GM21526 (cell line): ENCODE measurements at regions not wholly inside any gene's neighbourhood (a gene's known extent, or its start where the extent isn't known, plus 50 kb on each side); places are given as distances from the start of the nearest gene placed in this dataset.
"Not testable (repeated sequence)": the region's sequence is repeated elsewhere in the genome, so short reads cannot be mapped to it uniquely, and the experiment has no call there.

Experiments
- ATAC-seq: cut with Tn5 transposase; IDR thresholded peaks from one replicate; pipeline ENCODE4 v1.9.1; 2021; ENCODE audit warnings: moderate library complexity; ENCODE audit not compliant: unreplicated experiment, low FRiP score

DNA sequence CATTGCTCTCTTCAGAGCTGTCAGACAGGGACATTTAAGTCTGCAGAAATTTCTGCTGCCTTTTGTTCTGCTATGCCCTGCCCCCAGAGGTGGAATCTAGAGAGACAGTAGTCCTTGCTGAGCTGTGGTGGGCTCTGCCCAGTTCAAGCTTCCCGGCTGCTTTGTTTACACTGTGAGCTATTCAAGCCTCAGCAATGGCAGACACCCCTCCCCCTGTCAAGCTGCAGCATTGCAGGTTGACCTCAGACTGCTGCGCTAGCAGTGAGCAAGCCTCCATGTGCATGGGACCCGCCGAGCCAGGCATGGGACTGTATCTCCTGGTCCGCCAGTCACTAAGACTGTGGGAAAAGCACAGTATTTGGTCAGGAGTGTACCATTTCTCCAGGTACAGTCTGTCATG is 53.6 kb upstream of the MAPK10 start:
- not testable (repeated sequence) for ATAC-seq

DNA sequence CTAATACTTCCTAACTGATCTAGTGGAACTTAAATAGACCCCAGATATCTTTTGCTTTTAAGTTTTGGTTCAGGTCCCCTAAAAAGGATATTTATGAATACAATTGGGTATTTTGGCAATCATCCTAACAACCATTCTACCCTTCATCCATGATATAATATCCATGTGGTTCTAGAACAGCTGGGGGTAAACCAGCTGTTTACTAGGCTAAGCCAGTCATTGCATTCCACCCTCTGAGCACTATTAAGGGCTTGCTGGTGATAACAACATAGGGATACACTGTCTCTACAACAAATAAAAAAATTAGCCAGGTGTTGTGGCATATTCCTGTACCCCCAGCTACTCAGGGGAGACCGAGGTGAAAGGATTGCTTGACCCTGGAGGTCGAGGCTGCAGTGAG is 54.8 kb upstream of the MAPK10 start:
- ATAC-seq = no peak

DNA sequence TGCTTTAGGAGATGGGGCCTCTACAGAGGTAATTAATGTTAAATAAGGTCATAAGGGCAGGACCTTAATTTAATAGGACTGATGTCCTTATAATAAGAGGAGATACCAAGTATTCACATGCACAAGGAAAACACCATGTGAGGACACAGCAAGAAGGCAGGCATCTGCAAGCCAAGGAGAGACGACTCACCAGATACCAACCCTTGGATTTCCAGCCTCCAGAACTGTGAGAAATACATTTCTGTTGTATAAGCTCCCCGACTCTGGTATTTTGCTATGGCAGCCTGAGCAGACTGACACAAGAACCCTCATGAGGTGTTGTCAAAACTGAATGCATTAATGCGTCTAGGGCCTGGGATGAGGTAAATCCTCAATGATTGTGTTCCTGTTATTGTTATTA is 56.2 kb upstream of the MAPK10 start:
- ATAC-seq = no peak

DNA sequence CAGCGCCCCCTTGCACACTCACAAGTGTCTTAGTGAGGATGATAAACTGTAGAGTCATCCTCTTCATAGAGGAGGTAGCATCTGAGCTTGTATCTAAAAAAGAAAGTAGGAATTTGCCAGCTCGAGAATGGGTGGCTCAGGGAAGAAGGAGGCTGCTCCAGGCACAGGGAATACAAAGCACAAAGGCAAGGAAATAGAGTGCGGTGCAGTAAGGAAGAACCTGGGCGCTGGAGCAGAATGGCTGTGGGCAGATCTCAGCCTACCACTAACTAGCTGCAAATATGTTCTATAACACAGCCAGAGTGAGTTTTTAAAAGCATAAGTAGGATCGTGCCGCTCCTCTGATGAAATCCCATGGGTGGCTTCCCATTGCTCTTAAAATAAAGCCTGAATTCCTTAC is 61.6 kb upstream of the MAPK10 start:
- ATAC-seq = no peak

DNA sequence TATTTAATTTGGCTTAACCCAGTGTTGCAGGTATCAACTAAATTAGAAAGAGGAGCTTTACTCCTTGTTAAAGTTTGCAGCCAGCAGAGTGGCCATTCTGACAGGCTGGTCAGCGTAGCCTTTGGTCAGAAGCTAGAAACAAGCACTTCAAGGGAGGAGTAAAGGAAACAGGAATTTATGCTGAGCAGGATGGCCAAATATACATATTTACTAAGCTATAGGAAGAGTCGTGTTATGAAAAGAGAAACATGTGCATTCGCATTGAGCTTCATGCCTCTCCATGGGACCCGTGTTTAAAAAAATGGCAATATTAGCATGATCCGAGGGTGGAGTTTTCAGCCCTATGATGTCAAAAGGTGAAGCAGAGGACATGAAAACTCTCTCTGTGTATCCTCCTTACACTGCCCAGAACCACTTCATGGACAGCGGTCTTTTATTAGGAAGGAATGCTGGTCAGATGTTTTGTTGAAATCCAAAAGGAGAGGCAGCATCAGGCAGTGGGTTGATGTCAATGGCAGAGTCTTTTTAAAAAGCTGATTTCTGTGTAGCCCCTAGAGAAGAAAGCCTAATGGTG is 71.8 kb upstream of the MAPK10 start:
- ATAC-seq = no peak

DNA sequence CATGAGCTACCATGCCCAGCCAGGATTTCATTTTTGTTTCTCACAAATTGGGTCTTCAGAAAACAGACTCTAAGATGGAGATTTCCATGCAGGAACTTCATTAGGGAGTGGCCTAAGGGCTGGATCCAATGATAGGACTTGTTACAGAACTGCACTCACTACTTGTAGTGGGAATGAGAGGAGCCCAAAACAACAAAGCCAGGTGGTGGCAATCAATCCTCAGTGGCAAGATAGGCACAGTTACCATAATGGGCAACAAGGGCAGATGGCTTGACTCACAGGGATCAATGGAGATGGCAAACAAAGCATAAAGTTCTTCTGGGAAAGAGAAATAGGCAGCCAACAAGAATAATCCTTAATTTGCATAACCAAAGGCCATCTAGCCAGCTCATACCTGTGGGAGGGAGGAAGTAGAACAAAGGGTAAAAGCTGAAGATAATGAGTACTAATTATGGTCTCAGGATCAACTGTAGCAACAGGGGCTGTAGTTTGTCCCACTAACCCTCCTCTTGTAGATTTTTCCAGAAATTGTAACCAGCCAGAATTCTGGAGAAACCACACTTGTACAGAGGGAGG is 72.8 kb upstream of the MAPK10 start:
- no peak for ATAC-seq

DNA sequence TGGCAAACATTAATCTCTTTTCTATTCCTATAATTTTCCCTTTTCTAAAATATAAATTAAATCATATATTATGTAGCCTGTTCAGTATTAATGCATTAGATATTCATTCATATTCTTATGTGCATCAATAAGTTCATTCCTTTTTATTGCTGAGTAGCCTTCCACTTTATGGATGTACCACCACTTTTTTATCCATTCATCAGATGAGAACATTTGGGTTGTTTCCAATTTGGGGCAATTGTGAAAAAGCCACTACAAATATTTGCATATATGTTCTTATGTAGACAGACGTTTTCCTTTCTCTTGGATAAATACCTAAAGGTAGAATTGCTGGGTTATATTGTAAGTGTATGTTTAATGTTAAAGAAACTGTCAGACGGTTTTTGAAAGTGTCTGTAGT is 79.4 kb upstream of the MAPK10 start:
- no peak for ATAC-seq

DNA sequence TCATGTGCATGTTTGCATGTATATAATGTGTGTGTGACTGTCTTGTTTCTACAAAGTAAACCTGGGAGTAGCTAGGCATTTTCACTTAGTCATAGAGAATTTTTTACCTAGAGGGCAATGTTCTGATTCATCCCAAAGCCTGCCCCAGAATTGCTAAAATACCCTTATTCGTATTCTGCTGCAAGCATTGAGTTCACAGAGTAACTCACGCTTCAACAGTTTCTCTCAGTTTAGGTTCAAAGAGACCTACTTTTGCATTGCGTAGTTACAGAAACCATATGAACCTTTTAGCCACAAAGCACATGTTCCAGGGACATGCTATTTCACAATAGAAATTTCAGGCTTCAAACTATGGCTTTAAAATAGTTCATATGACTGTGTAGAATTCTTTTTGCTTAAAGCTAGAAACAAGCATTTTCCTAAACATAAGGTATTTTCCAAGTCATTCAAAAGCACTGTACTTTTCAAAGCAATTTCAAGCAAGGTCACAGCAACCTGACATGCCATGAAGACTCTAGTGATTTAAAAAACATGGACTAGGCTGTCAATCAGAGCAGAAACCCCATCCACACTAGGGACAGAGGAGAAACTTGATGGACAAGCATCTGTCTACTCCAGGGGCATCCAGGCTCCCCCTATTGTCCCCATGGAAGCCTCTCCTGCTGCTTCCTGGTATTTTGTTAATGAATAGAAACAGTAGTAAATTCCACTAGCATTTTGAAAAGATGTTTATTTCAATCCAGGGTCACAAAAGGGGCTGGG is 81.5 kb upstream of the MAPK10 start:
- ATAC-seq = no peak

DNA sequence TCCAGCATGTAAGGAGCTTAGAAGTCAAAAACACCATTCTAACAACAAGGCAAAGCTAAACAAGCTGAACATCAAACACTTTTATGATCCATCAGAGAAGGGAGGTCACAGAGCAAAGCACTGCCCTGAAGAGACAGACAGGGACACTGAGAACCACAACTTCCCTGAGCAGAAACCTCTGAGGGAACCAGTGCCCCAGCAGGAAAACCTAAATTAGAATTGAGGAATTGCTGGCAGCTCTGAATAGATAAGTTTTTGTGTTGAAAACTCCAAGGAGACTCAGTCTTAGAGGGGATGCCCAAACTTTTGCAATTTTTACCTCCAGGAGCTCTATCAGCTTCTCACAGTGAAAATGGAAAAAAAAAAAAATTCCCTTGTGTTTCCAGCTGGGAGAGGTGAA is 83.0 kb upstream of the MAPK10 start:
- no peak for ATAC-seq

DNA sequence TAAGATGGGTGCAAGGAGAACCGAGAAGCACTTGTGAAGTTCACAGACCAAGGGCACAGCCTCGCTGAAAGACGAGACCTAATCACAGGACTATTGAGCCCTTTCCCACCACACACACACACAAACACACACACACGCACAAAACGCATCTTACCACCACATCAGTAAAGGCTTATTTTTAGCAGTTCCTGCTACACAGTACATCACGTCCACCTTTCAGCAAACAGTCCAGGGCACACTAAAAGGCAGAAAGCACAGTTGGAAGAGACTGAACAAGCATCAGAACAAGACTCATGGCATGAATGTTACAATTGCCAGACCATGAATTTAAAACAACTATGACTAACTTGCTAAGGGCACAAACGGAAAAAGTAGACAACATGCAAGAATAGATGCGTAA is 83.6 kb upstream of the MAPK10 start:
- ATAC-seq = no peak

DNA sequence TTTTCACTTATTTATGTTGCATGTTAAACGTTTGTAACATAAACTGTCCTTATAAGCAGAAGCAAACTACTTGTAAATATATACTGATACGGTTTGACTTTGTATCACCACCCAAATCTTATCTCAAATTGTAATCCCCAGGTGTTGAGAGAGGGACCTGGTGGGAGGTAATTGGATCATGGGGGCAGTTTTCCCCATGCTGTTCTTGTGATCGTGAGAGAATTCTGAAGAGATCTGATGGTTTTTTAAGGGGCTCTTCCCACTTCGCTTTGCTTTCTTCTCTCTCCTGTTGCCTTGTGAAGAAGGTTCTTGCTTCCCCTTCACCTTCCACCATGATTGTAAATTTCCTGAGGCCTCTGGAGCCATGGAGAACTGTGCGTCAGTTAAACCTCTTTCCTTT is 87.1 kb upstream of the MAPK10 start:
- ATAC-seq = no peak

DNA sequence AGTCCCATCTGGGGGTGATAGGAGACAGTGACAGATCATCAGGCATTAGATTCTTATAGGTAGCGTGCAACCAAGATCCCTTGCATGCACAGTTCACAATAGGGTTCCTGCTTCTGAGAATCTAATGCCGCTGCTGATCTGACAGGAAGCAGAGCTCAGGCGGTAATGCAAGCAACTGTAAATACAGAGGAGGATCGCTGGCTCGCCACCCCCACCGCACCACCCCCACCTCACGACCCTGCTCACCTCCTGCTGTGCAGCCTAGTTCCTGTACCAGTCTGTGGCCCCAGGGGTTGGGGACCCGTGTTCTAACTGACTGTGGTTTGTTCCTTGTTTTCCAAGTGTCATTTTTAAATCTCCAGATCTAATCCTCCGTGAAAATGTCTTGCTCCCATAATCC is 89.0 kb upstream of the MAPK10 start:
- no peak for ATAC-seq

DNA sequence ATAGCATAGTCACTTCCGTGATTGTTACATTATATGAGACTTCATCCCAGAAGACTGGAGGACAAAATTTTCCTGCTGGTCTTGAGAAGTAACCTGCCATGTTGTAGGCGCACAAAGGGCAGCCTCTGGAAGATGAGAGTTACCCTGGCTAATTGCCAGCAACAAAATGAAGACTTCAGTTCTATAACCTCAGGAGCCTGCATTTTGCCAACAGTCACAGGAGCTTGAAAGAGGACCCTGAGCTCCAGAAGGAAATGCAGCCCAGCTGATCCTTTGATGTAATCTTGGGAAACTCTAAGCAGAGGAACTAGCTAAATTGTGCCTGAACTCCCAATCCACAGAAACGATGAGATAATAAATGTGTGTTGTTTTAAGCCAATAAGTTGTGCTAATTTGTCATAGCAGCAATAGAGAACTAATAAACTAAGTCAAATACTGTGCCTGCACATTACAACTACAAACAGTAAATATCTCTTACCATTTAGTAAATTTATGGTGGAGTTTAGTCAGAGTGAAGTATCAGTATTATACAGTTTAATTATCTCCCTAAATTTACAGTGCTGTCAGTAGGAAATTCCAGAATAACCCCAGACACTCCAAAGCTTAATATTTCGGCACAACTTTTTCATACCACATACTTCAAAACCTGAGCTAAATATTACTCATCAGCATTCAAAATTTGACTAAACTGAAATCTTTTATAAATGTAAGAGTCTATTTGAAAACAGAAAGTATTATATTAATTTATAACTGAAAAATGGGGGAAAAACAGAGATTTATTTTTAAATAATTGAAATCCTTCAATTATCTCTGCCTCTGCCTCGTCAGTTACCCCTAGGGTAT is 90.1 kb upstream of the MAPK10 start:
- no peak for ATAC-seq

DNA sequence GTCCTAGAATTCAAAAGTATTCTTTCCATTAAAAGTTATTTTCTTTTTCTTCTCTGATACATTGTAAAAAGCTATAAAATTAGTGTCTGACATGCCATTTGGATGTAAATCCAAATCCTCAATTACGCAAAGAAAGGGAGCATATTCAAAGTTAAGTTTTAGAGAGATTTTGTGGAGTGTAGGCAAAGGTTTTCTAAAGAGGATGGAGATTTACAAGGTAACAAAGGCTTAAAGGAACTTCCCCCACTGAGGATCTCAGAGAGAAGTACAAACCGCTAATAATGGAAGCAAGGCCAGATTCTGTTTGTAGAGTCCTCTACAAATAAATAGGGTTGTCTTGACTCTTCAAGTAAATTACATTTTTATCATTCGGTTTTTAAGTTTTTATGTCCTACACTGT is 91.0 kb upstream of the MAPK10 start:
- ATAC-seq = no peak

DNA sequence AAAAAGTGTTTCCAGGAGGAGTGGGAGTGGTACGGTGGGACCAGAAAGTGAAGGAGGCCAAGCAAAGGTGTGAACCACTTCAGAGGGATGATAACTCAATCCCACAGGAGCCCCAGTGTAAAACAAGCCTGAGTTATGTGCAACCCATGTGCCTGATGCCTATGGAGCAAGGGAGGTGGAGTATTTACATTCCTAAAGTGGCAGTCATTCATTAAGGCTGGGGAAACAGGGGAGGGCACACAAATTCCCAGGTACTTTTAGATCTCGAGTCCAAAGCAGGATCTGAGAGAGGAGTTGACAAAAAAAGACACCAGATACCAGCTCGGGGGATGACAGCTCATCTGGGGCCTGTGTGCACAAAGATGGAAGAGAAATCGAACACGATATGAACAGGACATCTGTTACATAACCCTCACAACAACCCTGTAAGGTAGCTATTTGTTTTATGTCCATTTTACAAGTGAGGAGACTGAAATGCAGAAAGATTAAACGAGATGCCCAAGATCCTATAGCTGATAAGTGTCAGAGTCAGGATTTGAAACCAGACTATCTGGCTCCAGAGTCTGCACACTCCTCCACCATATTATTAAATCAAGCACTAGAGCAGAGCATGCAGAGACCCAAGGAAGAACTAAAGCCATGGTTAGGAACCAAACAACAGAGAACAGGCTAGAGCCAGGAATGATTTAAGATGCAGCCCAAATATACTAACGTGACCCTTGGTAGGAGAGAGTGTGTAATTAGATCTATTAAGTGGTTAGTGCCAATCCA is 91.9 kb upstream of the MAPK10 start:
- no peak for ATAC-seq

DNA sequence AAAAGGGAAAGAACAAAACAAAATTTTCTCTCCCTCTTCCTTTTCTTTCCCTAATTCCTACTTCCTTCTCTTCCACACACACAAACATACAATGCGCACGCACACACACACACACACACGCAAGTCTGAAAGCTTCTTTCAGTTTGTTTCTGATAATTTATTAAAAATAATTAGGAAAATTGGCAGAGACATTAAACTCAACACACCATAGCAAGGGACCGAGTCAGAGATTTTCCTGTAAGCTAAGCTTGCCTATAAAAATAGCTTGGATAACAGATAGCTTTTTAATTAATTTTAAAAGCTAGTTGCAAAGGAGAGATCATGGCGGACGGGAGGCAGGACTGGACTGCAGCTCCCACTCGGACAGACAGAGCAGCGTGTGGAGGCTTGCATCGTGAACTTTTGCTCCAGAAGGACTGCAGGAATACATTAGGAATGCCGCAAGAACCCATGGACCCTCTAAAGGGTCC is 92.6 kb upstream of the MAPK10 start:
- ATAC-seq = no peak

DNA sequence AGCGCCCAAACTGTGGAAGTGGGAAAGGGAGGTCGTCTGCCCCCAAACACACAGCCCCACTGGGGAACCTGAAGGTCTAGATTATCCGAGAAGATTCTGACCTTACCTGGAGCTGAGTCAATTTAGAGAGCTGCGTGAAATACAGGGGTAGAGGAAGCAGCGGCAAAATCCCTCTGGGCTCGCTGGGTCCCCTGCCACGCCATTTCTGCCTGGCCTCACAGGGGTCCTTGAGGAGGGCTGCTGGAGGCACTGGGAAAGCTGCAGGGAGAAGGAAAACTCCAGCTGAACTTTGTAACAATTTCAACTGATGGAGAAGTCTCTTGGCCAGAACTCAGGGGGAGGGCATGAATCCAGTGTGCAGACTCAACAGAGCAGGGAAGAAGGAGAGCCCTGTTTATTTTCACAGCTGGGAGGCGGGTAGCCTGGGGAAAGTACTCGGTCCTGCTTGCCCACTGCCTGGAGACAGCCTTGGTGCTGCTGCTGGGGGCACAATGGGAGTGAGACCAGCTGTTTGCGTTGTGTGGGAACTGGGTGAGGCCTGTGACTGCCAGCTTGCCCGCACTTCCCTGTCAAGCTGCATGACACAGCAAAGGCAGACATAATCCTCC is 93.2 kb upstream of the MAPK10 start:
- ATAC-seq = no peak

DNA sequence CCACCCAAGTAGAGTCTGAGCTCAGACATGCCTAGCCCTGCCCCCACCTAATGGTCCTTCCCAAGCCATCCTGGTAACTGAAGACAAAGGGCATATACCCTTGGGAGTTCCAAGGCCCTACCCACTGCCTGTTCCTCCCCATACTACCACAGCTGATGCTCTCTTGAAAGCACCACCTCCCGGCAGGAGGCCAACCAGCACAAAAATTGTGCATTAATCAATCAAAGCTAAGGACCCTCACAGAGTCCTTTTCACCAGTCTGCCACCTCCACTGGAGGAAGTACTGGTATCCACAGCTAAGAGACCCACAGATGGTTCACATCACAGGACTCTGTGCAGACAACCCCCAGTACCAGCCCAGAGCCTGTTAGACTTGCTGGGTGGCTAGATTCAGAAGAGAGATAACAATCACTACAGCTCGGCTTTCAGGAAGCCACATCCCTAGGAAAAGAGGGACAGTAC is 93.8 kb upstream of the MAPK10 start:
- not testable (repeated sequence) for ATAC-seq

DNA sequence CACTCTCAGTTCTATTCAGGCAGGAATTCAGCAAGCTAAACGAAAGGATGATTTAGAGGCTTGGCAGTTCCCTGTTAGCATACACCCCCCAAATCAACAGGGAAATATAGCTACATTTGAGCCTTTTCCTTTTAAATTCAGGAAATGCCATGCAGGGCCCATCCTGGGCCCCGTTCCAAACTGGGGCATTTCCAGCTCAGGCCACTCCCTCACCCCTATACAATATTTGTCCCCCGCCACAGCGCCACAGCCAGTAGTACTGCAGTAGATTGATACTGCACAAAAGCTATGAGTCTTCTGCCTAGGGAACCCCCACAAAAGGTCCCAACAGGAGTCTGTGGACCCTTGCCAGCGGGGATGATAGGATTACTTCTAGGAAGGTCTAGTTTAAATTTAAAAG is 102.0 kb upstream of the MAPK10 start:
- ATAC-seq = no peak
